Gastroesophageal sphincter (tissue), 4 donors: ENCODE measurements at regions not wholly inside any gene's neighbourhood (a gene's known extent, or its start where the extent isn't known, plus 50 kb on each side); places are given as distances from the start of the nearest gene placed in this dataset.

ENCODE experiments used
- ATAC-seq: fragments of 150-250 bp; one replicate; pipeline ENCODE4 v1.9.1; 2016; ENCODE audit warnings: mild to moderate bottlenecking, moderate library complexity
- H3K27ac ChIP-seq, 4 donors: fragments of 200-600 bp; sonication (generic) in 3 of 4; 1 replicate in 3 of 4; 2 replicates in 1 of 4; pipeline ENCODE4 v1.5.1; 2016 to 2019
- H3K27me3 ChIP-seq: fragments of 200-600 bp; sonication (generic); one replicate; pipeline ENCODE4 v1.5.1; 2019
- H3K36me3 ChIP-seq, 2 donors: fragments of 200-600 bp; sonication (generic); one replicate each; pipeline ENCODE4 v1.5.1; 2019; ENCODE audit warnings: control low read depth in 1 of 2
- H3K4me1 ChIP-seq, 3 donors: fragments of 200-600 bp; sonication (generic); 1 replicate in 2 of 3; 2 replicates in 1 of 3; pipeline ENCODE4 v1.5.1; 2016 to 2019; ENCODE audit warnings: control low read depth in 2 of 3
- H3K4me3 ChIP-seq, 2 donors: fragments of 200-600 bp; sonication (generic); one replicate each; pipeline ENCODE4 v1.5.1; 2019; ENCODE audit warnings: mild to moderate bottlenecking in 1 of 2, moderate library complexity in 1 of 2
- H3K9me3 ChIP-seq, 3 donors: fragments of 200-600 bp; sonication (generic); one replicate each; pipeline ENCODE4 v1.5.1; 2017 to 2019; ENCODE audit warnings: control low read depth in 2 of 3
- EP300 ChIP-seq: sonication (generic); formaldehyde crosslinking; IDR thresholded peaks from one replicate; pipeline ENCODE4 v1.6.1; 2017; ENCODE audit warnings: antibody characterized with exemption, mild to moderate bottlenecking
- POLR2A ChIP-seq, 2 donors: fragments of 450-650 bp; IDR thresholded peaks; one replicate each; pipeline ENCODE4 v1.6.1; 2017; ENCODE audit warnings: antibody characterized with exemption in 2 of 2, mild to moderate bottlenecking in 2 of 2, moderate library complexity in 1 of 2
- POLR2AphosphoS5 ChIP-seq: sonication (generic); formaldehyde crosslinking; IDR thresholded peaks from one replicate; pipeline ENCODE4 v1.6.1; 2017; ENCODE audit warnings: antibody characterized with exemption
- WGBS, 2 donors: methylation state at CpG; one replicate each; pipeline ENCODE4 v1.1.5; 2018; ENCODE audit warnings: low coverage in 1 of 2; 5-methylcytosine and 5-hydroxymethylcytosine counted together
- TF ChIP-seq, protein P1 (sequence below), 4 experiments: fragments of 200-600 bp in 2 of 4; fragments of 450-650 bp in 2 of 4; sonication (generic) in 1 of 4; IDR thresholded peaks; one replicate each; pipeline ENCODE4 v1.5.1; 2017 to 2019; ENCODE audit warnings: antibody characterized with exemption in 4 of 4, mild to moderate bottlenecking in 2 of 4, moderate library complexity in 2 of 4

DNA sequence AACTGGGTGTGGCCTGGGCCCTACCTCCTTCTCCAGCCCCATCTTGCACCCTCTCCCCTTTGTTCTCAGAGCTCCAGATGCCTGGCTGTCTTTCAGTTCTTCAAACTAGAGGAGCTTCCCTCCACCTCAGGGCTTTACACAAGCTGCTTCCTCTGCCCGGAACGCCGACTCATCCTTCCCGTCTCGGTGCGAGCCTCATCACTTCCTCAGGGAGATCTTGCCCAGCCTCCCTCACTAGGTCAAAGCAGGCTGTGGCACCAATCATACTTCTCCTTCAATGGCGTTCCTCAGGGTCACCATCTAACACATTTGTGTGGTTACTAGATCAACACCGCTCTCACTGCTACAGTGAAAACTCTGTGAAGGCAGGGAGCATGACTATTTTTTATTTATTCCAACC lies 56.2 kb upstream of the ZSWIM6 start:
- WGBS, 2 donors = 55% methylated on average over 7 of the region's 8 CpGs; no CpG with 5 or more reads in 1 of the 2 donors
- Histone ChIP-seq H3K27me3 (no peaks in the 10 kb centered on the region), H3K4me1 (peaks cover 2 to 31% (median 5%) of the 10 kb centered on the region in 3 donors), H3K27ac (peak overlapping the region in 2 of 4 donors; percentile 23 to 54), H3K4me3 (no peak overlapping the region), H3K36me3 (no peaks in the 10 kb centered on the region), H3K9me3 (no peaks in the 10 kb centered on the region)
- TF ChIP-seq POLR2A (IDR thresholded peaks at IDR 0.05) (no peak), EP300 (no peak), POLR2AphosphoS5 (no peak)
- TF ChIP-seq, protein P1, sequence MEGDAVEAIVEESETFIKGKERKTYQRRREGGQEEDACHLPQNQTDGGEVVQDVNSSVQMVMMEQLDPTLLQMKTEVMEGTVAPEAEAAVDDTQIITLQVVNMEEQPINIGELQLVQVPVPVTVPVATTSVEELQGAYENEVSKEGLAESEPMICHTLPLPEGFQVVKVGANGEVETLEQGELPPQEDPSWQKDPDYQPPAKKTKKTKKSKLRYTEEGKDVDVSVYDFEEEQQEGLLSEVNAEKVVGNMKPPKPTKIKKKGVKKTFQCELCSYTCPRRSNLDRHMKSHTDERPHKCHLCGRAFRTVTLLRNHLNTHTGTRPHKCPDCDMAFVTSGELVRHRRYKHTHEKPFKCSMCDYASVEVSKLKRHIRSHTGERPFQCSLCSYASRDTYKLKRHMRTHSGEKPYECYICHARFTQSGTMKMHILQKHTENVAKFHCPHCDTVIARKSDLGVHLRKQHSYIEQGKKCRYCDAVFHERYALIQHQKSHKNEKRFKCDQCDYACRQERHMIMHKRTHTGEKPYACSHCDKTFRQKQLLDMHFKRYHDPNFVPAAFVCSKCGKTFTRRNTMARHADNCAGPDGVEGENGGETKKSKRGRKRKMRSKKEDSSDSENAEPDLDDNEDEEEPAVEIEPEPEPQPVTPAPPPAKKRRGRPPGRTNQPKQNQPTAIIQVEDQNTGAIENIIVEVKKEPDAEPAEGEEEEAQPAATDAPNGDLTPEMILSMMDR (IDR thresholded peaks at IDR 0.05) = no peak
- peak; percentile 54 for ATAC-seq

DNA sequence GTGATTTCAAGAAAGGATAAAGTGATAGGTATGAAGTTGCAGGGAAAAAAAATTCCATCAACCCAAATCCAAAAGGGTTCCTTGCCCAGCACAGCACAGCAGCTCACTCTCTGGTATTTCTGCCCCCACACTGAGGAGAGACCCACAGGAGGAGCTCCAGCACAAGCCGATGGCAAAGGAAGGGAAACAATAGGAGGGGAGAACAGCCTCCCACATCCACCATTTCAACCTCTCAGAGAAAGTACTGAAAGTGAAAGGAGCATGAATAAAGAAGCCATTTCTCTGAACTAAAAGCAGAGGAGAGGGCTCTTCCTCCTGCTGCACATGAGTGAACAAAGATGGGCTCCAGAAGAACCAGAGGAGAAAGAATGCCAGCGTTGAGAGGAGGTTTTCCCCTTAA lies 54.9 kb upstream of the ZSWIM6 start:
- TF ChIP-seq, protein P1 (IDR thresholded peaks at IDR 0.05) = peak in 3 of 4 experiments; percentile 12 to 59 (median 16)
- TF ChIP-seq EP300 = no peak
- no peak for TF ChIP-seq POLR2AphosphoS5
- no peak for TF ChIP-seq POLR2A (IDR thresholded peaks at IDR 0.05)
- Histone ChIP-seq H3K27ac (peak overlapping the region in 2 of 4 donors; percentile 24 to 65), H3K36me3 (no peaks in the 10 kb centered on the region), H3K27me3 (no peaks in the 10 kb centered on the region), H3K4me1 (peaks cover 3 to 34% (median 5%) of the 10 kb centered on the region in 3 donors), H3K4me3 (no peak overlapping the region), H3K9me3 (no peaks in the 10 kb centered on the region)
- 20 to 29% methylated on average over 2 of the region's 2 CpGs for WGBS, 2 donors
- ATAC-seq = peak; percentile 61

- Histone ChIP-seq H3K9me3 (no peaks in the 10 kb centered on the region), H3K27ac (peak overlapping the region in 2 of 4 donors; percentile 24 to 65), H3K4me3 (no peak overlapping the region), H3K36me3 (no peaks in the 10 kb centered on the region), H3K4me1 (peaks cover 3 to 34% (median 5%) of the 10 kb centered on the region in 3 donors), H3K27me3 (no peaks in the 10 kb centered on the region)
- no peak for TF ChIP-seq EP300
- TF ChIP-seq, protein P1 (IDR thresholded peaks at IDR 0.05) = no peak
- 91% methylated on average over 3 of the region's 8 CpGs; no CpG with 5 or more reads in 1 of the 2 donors for WGBS, 2 donors
- ATAC-seq = no peak
These were observed 54.3 kb upstream of the ZSWIM6 start for GRCh38 chr5:61277781-61278180.

- no peak overlapping the region for H3K4me3 ChIP-seq
- no peaks in the 10 kb centered on the region for H3K9me3 ChIP-seq
- H3K27ac ChIP-seq = no peak overlapping the region
- WGBS, 2 donors = 22 to 27% methylated on average over 2 of the region's 2 CpGs
- no peaks in the 10 kb centered on the region for H3K36me3 ChIP-seq
- TF ChIP-seq, protein P1 (IDR thresholded peaks at IDR 0.05) = no peak
- TF ChIP-seq EP300 (no peak), POLR2AphosphoS5 (no peak), POLR2A (IDR thresholded peaks at IDR 0.05) (no peak)
- H3K27me3 ChIP-seq = no peaks in the 10 kb centered on the region
- ATAC-seq = no peak
- peaks cover 3 to 29% (median 5%) of the 10 kb centered on the region in 3 donors for H3K4me1 ChIP-seq
These were observed 52.3 kb upstream of the ZSWIM6 start for GRCh38 chr5:61279725-61280124.

DNA sequence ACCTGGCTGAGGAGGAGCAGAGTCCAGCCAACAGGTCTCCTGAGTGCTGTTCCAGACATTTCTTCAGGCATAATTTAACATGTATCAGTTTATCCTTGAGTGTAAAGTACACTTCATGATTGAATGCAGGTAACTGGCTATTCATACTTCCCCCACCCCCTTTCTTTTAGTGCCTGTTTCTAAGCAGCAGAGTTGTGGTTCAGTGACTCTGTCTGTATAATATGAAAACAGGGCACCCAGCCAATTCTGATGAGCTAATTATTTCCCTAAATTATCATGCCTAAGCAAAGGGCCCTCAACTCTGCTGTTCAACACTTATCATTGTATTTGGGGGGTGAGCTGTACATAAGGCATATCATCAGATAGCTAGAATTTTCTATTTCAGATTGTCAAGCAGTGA lies 51.9 kb upstream of the ZSWIM6 start:
- Histone ChIP-seq H3K27ac (no peak overlapping the region), H3K4me1 (peaks cover 3 to 24% (median 5%) of the 10 kb centered on the region in 3 donors), H3K27me3 (no peaks in the 10 kb centered on the region), H3K9me3 (no peaks in the 10 kb centered on the region), H3K4me3 (no peak overlapping the region), H3K36me3 (no peaks in the 10 kb centered on the region)
- TF ChIP-seq EP300 (no peak), POLR2A (IDR thresholded peaks at IDR 0.05) (no peak), POLR2AphosphoS5 (no peak)
- TF ChIP-seq, protein P1 (IDR thresholded peaks at IDR 0.05) = no peak
- ATAC-seq = no peak
